WTC11 (cell line): ENCODE measurements at regions not wholly inside any gene's neighbourhood (a gene's known extent, or its start where the extent isn't known, plus 50 kb on each side); places are given as distances from the start of the nearest gene placed in this dataset. TPM values are rescaled to one million over a fixed set of nuclear protein-coding genes. Genes with fewer than 3 reads are reported as not detected.

ENCODE experiments used
- ATAC-seq: fragments of 200-7000 bp; cut with Tn5 transposase; 2 replicates; pipeline ENCODE4 v1.10.0; 2021; ENCODE audit warnings: mild to moderate bottlenecking, moderate library complexity
- CTCF ChIA-PET: fragments of 300-600 bp; sonication (Branson Sonifier 250); formaldehyde crosslinking; loops from one replicate; lab custom pipeline; 2021; ENCODE audit warnings: antibody characterized with exemption; lab: Charles Lee
- POLR2A ChIA-PET: fragments of 350-600 bp; sonication (Branson Sonifier 250); formaldehyde crosslinking; loops from one replicate; lab custom pipeline; 2021; ENCODE audit warnings: antibody characterized with exemption; lab: Charles Lee
- DNase-seq: peaks from one replicate; pipeline ENCODE4 v3.0.0; 2021; ENCODE audit warnings: low spot score
- H3K27ac Mint-ChIP-seq: 2 replicates; pipeline ENCODE4 v1.8.0; 2021; ENCODE audit warnings: mixed read lengths
- H3K27me3 Mint-ChIP-seq: 2 replicates; pipeline ENCODE4 v1.8.0; 2021; ENCODE audit warnings: low read depth, mild to moderate bottlenecking, moderate library complexity, mixed read lengths
- H3K36me3 Mint-ChIP-seq: 2 replicates; pipeline ENCODE4 v1.8.0; 2021; ENCODE audit warnings: mixed read lengths
- H3K4me1 Mint-ChIP-seq: 2 replicates; pipeline ENCODE4 v1.8.0; 2022; ENCODE audit warnings: mixed read lengths
- H3K4me3 Mint-ChIP-seq: 2 replicates; pipeline ENCODE4 v1.8.0; 2021; ENCODE audit warnings: mild to moderate bottlenecking, moderate library complexity, mixed read lengths
- H3K9me3 Mint-ChIP-seq: 2 replicates; pipeline ENCODE4 v1.8.0; 2021; ENCODE audit warnings: mixed read lengths
- ELF4 ChIP-seq: sonication (generic); formaldehyde crosslinking; IDR thresholded peaks from 2 replicates; pipeline ENCODE4 v1.8.1; 2022; ENCODE audit warnings: low read depth, mild to moderate bottlenecking, moderate library complexity, missing genetic modification reagents
- ERG ChIP-seq: fragments of 250-450 bp; sonication (Bioruptor Pico); IDR thresholded peaks from 2 replicates; pipeline ENCODE4 v1.8.0; 2021; ENCODE audit warnings: mild to moderate bottlenecking
- microRNA-seq: library from miRNA; unstranded; fragments of <30 nt; microRNA quantifications from one replicate; pipeline ENCODE4 v1.2.0, GENCODE V29; 2022; ENCODE audit warnings: borderline number of aligned reads
- TF ChIP-seq, protein P1 (sequence below): sonication (generic); formaldehyde crosslinking; conservative IDR thresholded peaks from 2 replicates; pipeline ENCODE4 v1.8.1; 2022; ENCODE audit warnings: mild to moderate bottlenecking, missing genetic modification reagents

DNA sequence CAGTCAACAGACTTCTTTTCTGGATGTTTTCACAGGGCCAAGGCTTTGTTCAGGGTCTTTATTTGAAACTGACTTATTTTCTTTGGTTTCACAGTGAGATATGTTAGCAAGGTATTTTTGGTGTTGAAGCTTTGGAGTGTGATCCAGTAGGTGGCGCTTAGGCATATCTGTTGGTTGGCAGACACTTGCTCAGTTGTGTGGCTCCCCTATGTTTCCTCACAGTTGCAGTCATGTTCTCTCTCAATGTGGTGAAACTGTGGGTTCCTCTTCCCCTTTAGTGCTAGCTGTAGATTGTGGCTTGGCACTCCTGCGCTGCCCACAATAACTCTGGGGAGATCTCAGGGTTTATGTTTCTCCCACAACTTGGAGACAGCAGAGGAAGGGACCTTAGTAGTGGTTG, 460.8 kb downstream of the SLITRK2 start:
- ATAC-seq (no peak), DNase-seq (no peak)
- TF ChIP-seq ELF4 (CRISPR knock-in tag) (no peak), ERG (no peak)
- TF ChIP-seq, protein P1, sequence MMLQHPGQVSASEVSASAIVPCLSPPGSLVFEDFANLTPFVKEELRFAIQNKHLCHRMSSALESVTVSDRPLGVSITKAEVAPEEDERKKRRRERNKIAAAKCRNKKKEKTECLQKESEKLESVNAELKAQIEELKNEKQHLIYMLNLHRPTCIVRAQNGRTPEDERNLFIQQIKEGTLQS (CRISPR knock-in tag), result no peak
- no peak overlapping the region for H3K4me3 Mint-ChIP-seq
- H3K27me3 Mint-ChIP-seq, result no peaks in the 10 kb centered on the region; the same call in none of the 2 replicates
- CTCF ChIA-PET, result no interaction called here
- H3K36me3 Mint-ChIP-seq, result peaks cover 34% of the 10 kb centered on the region
- no peaks in the 10 kb centered on the region for H3K4me1 Mint-ChIP-seq
- POLR2A ChIA-PET, result no interaction called here
- H3K27ac Mint-ChIP-seq, result no peak overlapping the region
- H3K9me3 Mint-ChIP-seq, result peaks cover 56% of the 10 kb centered on the region

Small RNAs in the stretch of these regions (microRNA-seq; reads per million reads assigned to microRNA genes)
- not detected for gene MIR888
- not detected for gene MIR890
- not detected for gene MIR891A
- not detected for gene MIR891B
- not detected for gene MIR892A
- gene MIR892B, result not detected
- gene MIR892C, result not detected
